ENCODE measurements at regions not wholly inside any gene's neighbourhood (a gene's known extent, or its start where the extent isn't known, plus 50 kb on each side); places are given as distances from the start of the nearest gene placed in this dataset.

DNA sequence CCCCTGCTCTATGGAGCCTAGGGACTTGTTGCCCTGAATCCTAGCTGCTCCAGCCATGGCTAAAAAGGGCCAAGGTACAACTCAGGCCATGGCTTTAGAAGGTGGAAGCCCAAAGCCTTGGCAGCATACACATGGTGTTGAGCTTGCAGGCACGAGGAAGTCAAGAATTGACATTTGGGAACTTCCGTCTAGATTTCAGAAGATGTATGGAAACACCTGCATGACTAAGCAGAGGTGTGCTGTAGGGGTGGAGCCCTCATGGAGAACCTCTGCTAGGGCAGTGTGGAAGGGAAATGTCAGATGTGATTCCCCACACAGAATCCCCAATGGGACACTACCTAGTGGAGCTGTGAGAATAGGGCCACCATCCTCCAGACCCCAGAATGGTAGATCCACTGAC is 95.1 kb upstream of the TMEM170B start:
- no peak for TF ChIP-seq POLR2A (IDR thresholded peaks at IDR 0.05; ENCODE audit: low read depth, low read length)
- no peak for TF ChIP-seq TAF1 (IDR thresholded peaks at IDR 0.05; ENCODE audit: borderline replicate concordance, low read depth, low read length)
